Activated naive CD8-positive, alpha-beta T cell treated with anti-CD3 and anti-CD28 coated beads, Interleukin-2, amount 50 U/mL, for 24 hours (primary cell): ENCODE measurements at regions not wholly inside any gene's neighbourhood (a gene's known extent, or its start where the extent isn't known, plus 50 kb on each side); places are given as distances from the start of the nearest gene placed in this dataset.

Source experiments
- ATAC-seq: fragments of 150-1000 bp; cut with Tn5 transposase; one replicate; pipeline ENCODE4 v1.10.0; 2021
- DNase-seq: peaks from one replicate; pipeline ENCODE4 v3.0.0; 2021
- H3K27ac Mint-ChIP-seq: one replicate; pipeline ENCODE4 v1.8.0; 2021; ENCODE audit warnings: mild to moderate bottlenecking, mixed read lengths
- H3K27me3 Mint-ChIP-seq: one replicate; pipeline ENCODE4 v1.8.0; 2021; ENCODE audit warnings: mixed read lengths
- H3K36me3 Mint-ChIP-seq: one replicate; pipeline ENCODE4 v1.8.0; 2021; ENCODE audit warnings: low read depth, mixed read lengths
- H3K4me1 Mint-ChIP-seq: one replicate; pipeline ENCODE4 v1.8.0; 2021; ENCODE audit warnings: mixed read lengths
- H3K4me3 Mint-ChIP-seq: one replicate; pipeline ENCODE4 v1.8.0; 2021; ENCODE audit warnings: mild to moderate bottlenecking, moderate library complexity, mixed read lengths
- H3K9me3 Mint-ChIP-seq: one replicate; pipeline ENCODE4 v1.8.0; 2021; ENCODE audit warnings: mixed read lengths

- ATAC-seq, result no peak
Measured at GRCh38 chr15:48012191-48012590, 108.6 kb upstream of the SLC24A5 start.

DNA sequence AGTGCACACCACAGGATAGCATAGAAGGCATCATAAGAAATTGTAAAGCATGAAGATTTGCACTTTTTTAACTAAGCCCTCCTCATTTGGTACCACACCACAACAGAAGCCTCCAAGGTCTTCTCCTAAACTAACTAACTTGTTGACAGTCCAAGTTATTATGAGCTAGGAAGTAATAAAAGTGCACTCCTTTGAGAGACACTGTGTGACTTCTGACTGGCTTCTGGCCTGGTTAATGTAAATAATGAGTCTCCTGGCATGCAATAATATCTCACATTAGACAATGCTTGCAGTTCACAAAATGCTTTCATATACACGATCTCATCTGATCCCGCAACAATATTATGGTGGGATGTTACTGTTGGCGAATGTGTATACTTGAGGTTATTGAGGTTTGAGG is 103.9 kb upstream of the SLC24A5 start:
- H3K4me1 Mint-ChIP-seq, result no peaks in the 10 kb centered on the region
- no peaks in the 10 kb centered on the region for H3K36me3 Mint-ChIP-seq
- H3K9me3 Mint-ChIP-seq, result no peaks in the 10 kb centered on the region
- H3K27me3 Mint-ChIP-seq, result no peaks in the 10 kb centered on the region
- ATAC-seq (no peak), DNase-seq (no peak)
- H3K27ac Mint-ChIP-seq, result no peak overlapping the region
- no peak overlapping the region for H3K4me3 Mint-ChIP-seq

More at GRCh38 chr15:48012191-48012590, 108.6 kb upstream of the SLC24A5 start:
- no peaks in the 10 kb centered on the region for H3K27me3 Mint-ChIP-seq
- no peaks in the 10 kb centered on the region for H3K4me1 Mint-ChIP-seq
- no peaks in the 10 kb centered on the region for H3K9me3 Mint-ChIP-seq
- H3K27ac Mint-ChIP-seq, result no peak overlapping the region
- no peak for DNase-seq
- no peaks in the 10 kb centered on the region for H3K36me3 Mint-ChIP-seq
- H3K4me3 Mint-ChIP-seq, result no peak overlapping the region

DNA sequence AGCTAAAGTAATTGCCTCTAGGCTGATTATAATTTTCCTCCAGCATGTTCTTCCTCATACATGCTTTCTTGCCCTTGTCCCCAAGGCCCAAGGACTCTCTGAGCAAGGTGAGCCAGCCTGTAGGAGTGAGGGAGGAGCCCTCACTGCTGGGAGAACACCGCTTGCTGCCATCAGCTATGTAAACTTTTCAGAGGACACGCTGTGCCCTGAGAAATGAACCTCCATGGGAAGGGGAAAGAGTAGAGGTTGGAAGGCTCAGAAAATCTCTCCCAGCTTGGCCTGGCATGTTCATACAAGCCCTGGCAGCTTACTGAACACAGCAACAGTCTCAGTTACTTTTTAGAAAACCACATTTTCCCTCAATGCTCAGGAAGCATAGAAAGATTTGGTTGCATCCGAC is 103.0 kb upstream of the SLC24A5 start:
- H3K4me1 Mint-ChIP-seq, result no peaks in the 10 kb centered on the region
- H3K4me3 Mint-ChIP-seq, result no peak overlapping the region
- DNase-seq, result no peak
- no peaks in the 10 kb centered on the region for H3K9me3 Mint-ChIP-seq
- ATAC-seq, result no peak
- no peaks in the 10 kb centered on the region for H3K27me3 Mint-ChIP-seq
- no peaks in the 10 kb centered on the region for H3K36me3 Mint-ChIP-seq
- no peak overlapping the region for H3K27ac Mint-ChIP-seq

GRCh38 chr15:48020166-48020565 is 100.6 kb upstream of the SLC24A5 start:
- H3K27ac Mint-ChIP-seq, result no peak overlapping the region
- no peaks in the 10 kb centered on the region for H3K36me3 Mint-ChIP-seq
- no peak for DNase-seq

GRCh38 chr15:48021336-48022086 is 99.3 kb upstream of the SLC24A5 start:
- Mint-ChIP-seq H3K36me3 (no peaks in the 10 kb centered on the region), H3K4me3 (no peak overlapping the region), H3K9me3 (peaks cover 4% of the 10 kb centered on the region), H3K27me3 (peaks cover 2% of the 10 kb centered on the region), H3K4me1 (no peaks in the 10 kb centered on the region), H3K27ac (no peak overlapping the region)
- no peak for ATAC-seq
- no peak for DNase-seq

More at GRCh38 chr15:48020166-48020565, 100.6 kb upstream of the SLC24A5 start:
- H3K27me3 Mint-ChIP-seq, result no peaks in the 10 kb centered on the region
- no peaks in the 10 kb centered on the region for H3K4me1 Mint-ChIP-seq
- peaks cover 4% of the 10 kb centered on the region for H3K9me3 Mint-ChIP-seq
- no peak overlapping the region for H3K4me3 Mint-ChIP-seq
- ATAC-seq, result no peak

DNA sequence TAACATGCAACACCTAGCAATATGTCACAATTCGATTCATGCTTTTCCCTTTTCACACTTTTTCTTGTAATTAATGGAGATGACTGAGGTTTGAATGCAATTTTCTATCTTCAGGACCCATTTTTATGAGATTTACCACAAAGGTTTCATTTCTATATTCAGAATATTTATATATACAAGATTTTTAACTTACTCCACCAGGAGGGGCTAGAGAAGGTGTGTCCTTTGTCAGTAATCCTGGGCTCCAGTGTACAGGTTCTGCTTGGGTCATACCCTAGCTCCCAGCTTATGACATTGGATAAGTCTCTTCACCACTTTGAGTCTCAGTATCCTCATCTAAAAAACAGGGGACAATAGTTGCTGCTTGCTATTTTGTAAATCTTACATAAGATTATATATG is 95.7 kb upstream of the SLC24A5 start:
- H3K9me3 Mint-ChIP-seq, result peaks cover 4% of the 10 kb centered on the region

DNA sequence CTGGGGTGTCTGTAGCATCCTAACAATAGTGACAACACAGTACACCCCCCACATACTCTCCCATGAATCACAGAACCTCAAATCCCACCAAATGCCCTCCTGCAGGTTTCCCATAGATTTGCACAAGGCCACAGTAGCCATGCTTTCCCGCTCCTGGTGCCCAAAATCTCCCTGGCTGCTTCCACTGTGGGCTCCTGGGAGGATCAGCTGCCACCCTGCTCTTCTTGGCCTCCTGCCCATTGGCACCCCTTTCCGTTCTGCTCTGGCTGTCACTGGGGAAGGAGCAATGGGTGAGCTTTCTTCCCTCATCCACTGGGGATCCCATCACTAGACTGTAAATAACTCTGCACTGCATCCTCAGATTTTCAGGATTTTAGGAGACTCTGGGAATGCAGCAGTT is 92.1 kb upstream of the SLC24A5 start:
- H3K4me1 Mint-ChIP-seq, result no peaks in the 10 kb centered on the region
- H3K27me3 Mint-ChIP-seq, result peaks cover 9% of the 10 kb centered on the region
- H3K27ac Mint-ChIP-seq, result no peak overlapping the region
- H3K4me3 Mint-ChIP-seq, result no peak overlapping the region
- ATAC-seq (no peak), DNase-seq (no peak)
- no peaks in the 10 kb centered on the region for H3K36me3 Mint-ChIP-seq
- H3K9me3 Mint-ChIP-seq, result no peaks in the 10 kb centered on the region

More for the DNA sequence above, 95.7 kb upstream of the SLC24A5 start:
- peaks cover 2% of the 10 kb centered on the region for H3K27me3 Mint-ChIP-seq
- no peak for DNase-seq
- no peaks in the 10 kb centered on the region for H3K4me1 Mint-ChIP-seq
- H3K36me3 Mint-ChIP-seq, result no peaks in the 10 kb centered on the region
- no peak for ATAC-seq
- no peak overlapping the region for H3K27ac Mint-ChIP-seq
- no peak overlapping the region for H3K4me3 Mint-ChIP-seq

DNA sequence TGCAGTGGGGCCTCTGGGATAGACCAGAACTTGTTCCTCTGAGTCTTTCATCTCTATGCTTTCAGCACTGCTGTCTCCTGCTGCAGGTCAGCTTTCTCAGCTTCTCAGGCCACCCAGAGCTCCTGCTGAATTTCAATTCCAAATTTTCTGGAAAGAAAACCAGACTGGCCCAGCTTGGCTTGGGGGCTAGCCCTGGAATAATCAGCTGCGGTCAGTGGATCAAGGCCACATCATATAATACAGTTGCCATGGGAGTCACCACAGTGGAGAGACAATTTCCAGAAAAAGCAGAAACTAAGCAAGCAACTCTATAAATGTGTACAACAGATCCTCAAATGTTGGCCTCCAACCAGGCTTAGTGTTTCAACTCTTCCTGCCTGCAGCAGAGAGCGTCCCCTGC is 91.1 kb upstream of the SLC24A5 start:
- no peak overlapping the region for H3K4me3 Mint-ChIP-seq
- no peak overlapping the region for H3K27ac Mint-ChIP-seq
- peaks cover 10% of the 10 kb centered on the region for H3K27me3 Mint-ChIP-seq
- no peaks in the 10 kb centered on the region for H3K36me3 Mint-ChIP-seq
- no peaks in the 10 kb centered on the region for H3K4me1 Mint-ChIP-seq
- ATAC-seq (no peak), DNase-seq (no peak)
- no peaks in the 10 kb centered on the region for H3K9me3 Mint-ChIP-seq

DNA sequence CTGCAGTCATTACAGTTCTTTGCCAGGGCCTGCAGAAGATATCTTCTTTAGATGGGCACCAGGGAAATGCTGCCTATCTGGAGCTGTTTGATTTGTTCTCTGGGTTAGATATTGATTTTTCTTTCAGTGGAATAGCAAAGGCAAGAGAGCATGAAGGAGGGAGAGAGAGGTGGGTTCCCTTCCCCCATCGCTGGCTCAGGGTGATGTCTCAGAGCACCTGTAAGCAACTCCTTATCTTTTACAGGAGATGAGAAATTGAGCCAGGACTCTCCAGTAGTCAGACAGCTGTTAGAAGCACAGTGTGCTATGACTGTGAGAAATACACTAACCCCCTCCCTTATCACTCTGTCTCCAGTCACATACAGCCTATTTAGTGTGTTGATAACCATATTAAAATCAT is 89.3 kb upstream of the SLC24A5 start:
- Mint-ChIP-seq H3K27me3 (peaks cover 9% of the 10 kb centered on the region), H3K27ac (no peak overlapping the region), H3K4me3 (no peak overlapping the region), H3K36me3 (no peaks in the 10 kb centered on the region), H3K9me3 (no peaks in the 10 kb centered on the region), H3K4me1 (no peaks in the 10 kb centered on the region)
- ATAC-seq, result no peak
- DNase-seq, result no peak

- Mint-ChIP-seq H3K27ac (no peak overlapping the region), H3K4me1 (no peaks in the 10 kb centered on the region), H3K27me3 (peaks cover 9% of the 10 kb centered on the region), H3K36me3 (no peaks in the 10 kb centered on the region), H3K9me3 (no peaks in the 10 kb centered on the region), H3K4me3 (no peak overlapping the region)
- DNase-seq, result no peak
- ATAC-seq, result no peak
Measured at GRCh38 chr15:48031973-48032372, 88.8 kb upstream of the SLC24A5 start.

- H3K36me3 Mint-ChIP-seq, result no peaks in the 10 kb centered on the region
- ATAC-seq, result no peak
- H3K4me1 Mint-ChIP-seq, result no peaks in the 10 kb centered on the region
Measured at GRCh38 chr15:48032911-48033310, 87.9 kb upstream of the SLC24A5 start.

DNA sequence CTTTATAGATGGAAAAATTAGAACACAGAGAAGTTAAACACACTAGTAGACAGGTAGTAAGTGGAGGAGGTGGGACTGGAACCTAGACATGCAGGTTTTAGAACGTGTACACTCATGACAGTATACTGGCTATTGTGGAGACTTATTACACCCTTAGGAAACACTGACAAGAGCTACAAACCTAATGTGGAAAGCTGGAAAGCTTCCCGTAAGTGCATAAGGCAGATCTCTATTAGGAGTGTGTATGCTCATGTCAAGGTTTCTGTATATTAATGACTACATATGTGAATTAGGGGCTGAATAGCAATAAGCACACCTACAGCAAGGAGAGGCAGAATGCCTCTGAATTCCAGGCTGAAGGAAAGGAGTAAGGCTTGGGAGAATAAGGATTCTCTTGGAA is 82.6 kb upstream of the SLC24A5 start:
- H3K27ac Mint-ChIP-seq, result no peak overlapping the region
- no peaks in the 10 kb centered on the region for H3K9me3 Mint-ChIP-seq
- ATAC-seq (no peak), DNase-seq (no peak)
- no peaks in the 10 kb centered on the region for H3K4me1 Mint-ChIP-seq
- peaks cover 2% of the 10 kb centered on the region for H3K27me3 Mint-ChIP-seq
- no peaks in the 10 kb centered on the region for H3K36me3 Mint-ChIP-seq
- H3K4me3 Mint-ChIP-seq, result no peak overlapping the region

More at GRCh38 chr15:48032911-48033310, 87.9 kb upstream of the SLC24A5 start:
- Mint-ChIP-seq H3K9me3 (no peaks in the 10 kb centered on the region), H3K4me3 (no peak overlapping the region), H3K27ac (no peak overlapping the region), H3K27me3 (peaks cover 9% of the 10 kb centered on the region)
- no peak for DNase-seq

DNA sequence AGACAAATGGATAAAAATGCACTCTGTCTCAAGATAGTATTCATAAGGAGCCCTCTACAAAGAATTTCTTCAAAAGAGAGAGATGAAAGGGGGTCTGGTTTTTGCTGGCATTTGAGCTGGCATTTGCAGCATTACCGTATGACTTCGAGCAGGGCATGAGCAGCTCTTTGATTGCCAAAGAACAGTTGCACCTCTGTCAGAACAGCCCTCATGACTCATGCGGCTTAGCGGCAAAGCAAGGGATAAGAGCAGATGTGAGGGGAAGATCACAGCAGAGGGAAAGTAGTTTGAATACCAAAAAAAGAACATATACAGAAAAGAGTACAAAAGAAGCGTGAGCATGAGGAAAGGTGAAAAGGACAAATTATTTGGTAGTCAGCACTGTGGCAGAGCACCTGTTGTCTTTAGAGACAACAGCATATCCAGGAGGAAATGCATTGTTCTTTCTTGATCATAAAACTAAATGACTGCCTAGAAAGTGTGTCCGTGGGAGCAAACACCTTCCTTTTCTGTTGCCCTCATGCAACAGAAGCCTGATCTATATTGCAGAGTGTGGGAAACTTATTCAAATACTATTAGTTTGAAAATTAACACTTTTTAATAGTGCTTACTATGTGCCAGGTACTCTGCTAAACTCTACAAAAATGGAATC is 80.5 kb upstream of the SLC24A5 start:
- H3K27ac Mint-ChIP-seq, result no peak overlapping the region
- no peaks in the 10 kb centered on the region for H3K27me3 Mint-ChIP-seq
- no peaks in the 10 kb centered on the region for H3K4me1 Mint-ChIP-seq
- no peaks in the 10 kb centered on the region for H3K36me3 Mint-ChIP-seq
- ATAC-seq (no peak), DNase-seq (no peak)
- no peak overlapping the region for H3K4me3 Mint-ChIP-seq
- no peaks in the 10 kb centered on the region for H3K9me3 Mint-ChIP-seq

GRCh38 chr15:48041454-48041853 is 79.3 kb upstream of the SLC24A5 start:
- no peaks in the 10 kb centered on the region for H3K9me3 Mint-ChIP-seq
- H3K4me3 Mint-ChIP-seq, result no peak overlapping the region
- no peaks in the 10 kb centered on the region for H3K36me3 Mint-ChIP-seq
- no peaks in the 10 kb centered on the region for H3K27me3 Mint-ChIP-seq
- no peak overlapping the region for H3K27ac Mint-ChIP-seq
- H3K4me1 Mint-ChIP-seq, result no peaks in the 10 kb centered on the region
- no peak for ATAC-seq
- DNase-seq, result no peak

DNA sequence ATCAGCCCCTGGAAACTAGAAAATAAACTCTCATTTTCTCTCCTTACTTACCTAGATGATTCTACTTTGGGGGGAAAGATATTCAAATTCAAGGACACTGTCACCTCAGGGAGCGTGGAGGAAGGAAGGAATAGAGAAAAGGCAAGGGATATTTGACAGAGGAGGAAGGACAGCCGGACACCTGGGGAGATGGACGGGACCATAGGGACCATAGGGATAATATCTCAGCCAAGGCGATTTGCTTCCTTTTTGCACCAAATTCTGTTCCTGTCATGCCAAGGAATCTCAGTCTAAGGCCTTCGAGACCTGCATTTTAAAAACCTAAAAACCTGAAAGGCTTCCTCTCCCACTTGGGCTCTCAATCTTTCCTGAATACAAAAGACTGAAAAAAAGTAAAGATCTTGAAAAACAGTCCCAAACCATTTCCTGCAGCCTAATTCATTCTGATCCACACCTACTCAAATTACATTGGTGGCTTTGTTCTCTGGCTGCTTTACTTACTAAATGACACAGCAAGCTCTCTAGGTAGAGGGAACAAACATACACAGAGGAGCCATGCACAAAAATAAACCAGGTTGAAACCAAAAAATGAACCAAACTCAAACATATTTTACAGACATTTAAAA is 73.9 kb upstream of the SLC24A5 start:
- ATAC-seq, result no peak
- no peak for DNase-seq
- Mint-ChIP-seq H3K9me3 (no peaks in the 10 kb centered on the region), H3K4me3 (no peak overlapping the region), H3K4me1 (no peaks in the 10 kb centered on the region), H3K36me3 (no peaks in the 10 kb centered on the region), H3K27ac (no peak overlapping the region), H3K27me3 (peaks cover 2% of the 10 kb centered on the region)
